Right cardiac atrium (tissue), 5 donors: ENCODE measurements at regions not wholly inside any gene's neighbourhood (a gene's known extent, or its start where the extent isn't known, plus 50 kb on each side); places are given as distances from the start of the nearest gene placed in this dataset.
"Not testable (repeated sequence)": the region's sequence is repeated elsewhere in the genome, so short reads cannot be mapped to it uniquely, and the experiment has no call there.

Source experiments
- ATAC-seq, 2 donors: fragments of 200-7000 bp; cut with Tn5 transposase; one replicate each; pipeline versions ENCODE4 v1.8.0 to v1.9.1; 2020; ENCODE audit warnings: moderate library complexity in 2 of 2, mild to moderate bottlenecking in 1 of 2
- DNase-seq, 3 donors: peaks; one replicate each; pipeline ENCODE4 v3.0.0-alpha.2; 2020
- H3K27ac ChIP-seq: one replicate; pipeline ENCODE4 v1.5.1; 2013; ENCODE audit warnings: mild to moderate bottlenecking, low read length, control low read depth, moderate library complexity
- H3K27me3 ChIP-seq: one replicate; pipeline ENCODE4 v1.6.1; 2013; ENCODE audit not compliant: control insufficient read depth, insufficient read depth
- H3K4me1 ChIP-seq: one replicate; pipeline ENCODE4 v1.6.1; 2013; ENCODE audit warnings: low read length; ENCODE audit not compliant: control insufficient read depth, insufficient read depth
- H3K4me3 ChIP-seq: one replicate; pipeline ENCODE4 v1.5.1; 2013; ENCODE audit warnings: low read length, control low read depth
- H3K9me3 ChIP-seq: one replicate; pipeline ENCODE4 v1.6.1; 2013; ENCODE audit warnings: low read length; ENCODE audit not compliant: control insufficient read depth
- WGBS: extraction: QIAGEN DNeasy Blood & Tissue Kit; methylation state at CpG from one replicate; pipeline ENCODE4 v1.1.7; 2013; 5-methylcytosine and 5-hydroxymethylcytosine counted together
- intact Hi-C, 4 donors: fragments of 100-400 bp; cut with DNase I; formaldehyde crosslinking; loops; one replicate each; pipeline versions ENCODE4 v1.11.0 to v1.14.0; 2022 to 2023
- donor health status: healthy with polysubstance abuse.
- donor health status: DM: no; HTN: yes; CAD: no.
- donor health status: DM: no; HTN: no; CAD: no.
- donor health status: DM: no; HTN: yes; CAD: no; lungs with severe emphysema.
- donor health status: DM: yes; HTN: yes; CAD: no.

DNA sequence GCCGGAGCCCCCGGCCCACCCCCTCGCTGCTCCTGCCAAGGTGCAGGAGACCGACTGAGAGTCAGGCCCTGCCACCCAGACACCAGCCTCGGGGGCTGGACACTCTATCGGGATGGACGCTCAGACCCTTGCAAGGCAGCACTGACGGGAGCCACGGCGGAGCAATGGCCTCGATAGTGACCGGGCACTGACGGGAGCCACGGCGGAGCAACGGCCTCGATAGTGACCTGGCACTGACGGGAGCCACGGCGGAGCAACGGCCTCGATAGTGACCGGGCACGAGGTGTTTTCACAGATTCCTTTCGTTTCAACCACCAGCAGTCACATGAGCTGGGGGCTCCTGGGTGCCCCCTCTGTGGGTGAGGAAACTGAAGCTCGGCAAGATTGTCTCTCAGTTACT lies 123.6 kb upstream of the PPP1R26 start:
- intact Hi-C loops: no loop called here
- ATAC-seq (no peak), DNase-seq (peak in 1 of 3 donors; percentile 42)
- no peak overlapping the region for H3K4me3 ChIP-seq
- H3K9me3 ChIP-seq: no peaks in the 10 kb centered on the region
- no peaks in the 10 kb centered on the region for H3K4me1 ChIP-seq
- H3K27me3 ChIP-seq: no peaks in the 10 kb centered on the region
- H3K27ac ChIP-seq: no peak overlapping the region
- 86% methylated on average over 26 of the region's 26 CpGs for WGBS

DNA sequence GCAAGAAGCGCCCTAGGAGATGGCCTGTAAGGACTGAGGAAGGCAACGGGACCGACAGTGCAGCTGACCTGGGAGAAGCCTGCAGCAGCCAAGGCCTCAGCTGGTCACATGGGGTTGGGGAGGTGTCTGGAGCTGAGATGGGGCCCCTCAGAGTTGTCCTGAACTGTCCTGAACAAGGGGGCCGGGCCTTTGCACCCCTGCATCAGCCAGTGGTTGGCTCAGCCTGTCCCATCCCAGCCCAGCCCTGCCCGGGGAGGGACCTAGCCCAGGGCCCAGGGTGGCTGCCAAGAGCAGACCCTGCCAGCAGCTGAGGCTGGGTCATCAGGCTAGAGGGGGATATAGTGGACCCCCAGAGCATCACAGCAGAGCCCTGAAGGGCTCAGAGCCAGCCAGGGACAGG lies 122.8 kb upstream of the PPP1R26 start:
- H3K4me1 ChIP-seq: no peaks in the 10 kb centered on the region
- DNase-seq: peak in 1 of 3 donors; percentile 48
- ATAC-seq: no peak
- H3K27ac ChIP-seq: no peak overlapping the region
- 76% methylated on average over 5 of the region's 5 CpGs for WGBS
- no peaks in the 10 kb centered on the region for H3K9me3 ChIP-seq
- no peak overlapping the region for H3K4me3 ChIP-seq
- intact Hi-C loops: no loop called here
- no peaks in the 10 kb centered on the region for H3K27me3 ChIP-seq

DNA sequence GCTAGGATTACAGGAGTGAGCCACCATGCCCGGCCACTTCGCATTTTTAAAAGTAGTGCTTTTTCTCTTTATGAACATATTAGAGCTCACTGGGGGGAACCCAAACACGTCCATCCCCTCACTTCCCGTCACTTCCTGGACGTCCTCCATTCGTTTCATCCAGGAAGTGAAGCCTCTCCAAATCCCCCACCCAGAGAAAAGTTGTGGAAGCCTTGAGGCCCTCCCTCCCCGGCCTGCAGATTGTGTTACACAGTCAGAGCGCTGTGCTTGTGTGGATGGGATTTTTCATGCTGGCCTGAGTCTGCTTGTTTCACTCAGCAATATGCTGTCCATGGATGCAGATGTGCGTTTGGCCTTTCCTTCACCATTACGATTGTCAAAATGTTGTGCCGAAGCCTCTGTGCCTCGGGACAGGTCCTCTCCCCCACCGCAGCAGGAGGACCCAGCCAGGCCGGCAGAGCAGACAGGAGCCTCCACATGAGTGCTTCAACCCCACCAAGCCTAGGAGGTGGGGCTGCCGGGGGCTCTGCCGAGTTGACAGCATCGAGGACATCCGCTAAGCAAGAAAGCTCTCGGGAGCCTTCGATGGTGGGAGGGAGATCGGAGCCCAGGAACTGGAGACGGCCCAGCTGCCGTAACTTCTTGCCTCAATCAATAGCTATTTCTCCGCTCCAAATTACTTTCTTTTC lies 121.6 kb upstream of the PPP1R26 start:
- H3K27ac ChIP-seq: no peak overlapping the region
- no peak for ATAC-seq
- H3K4me3 ChIP-seq: no peak overlapping the region
- H3K27me3 ChIP-seq: no peaks in the 10 kb centered on the region
- no peaks in the 10 kb centered on the region for H3K9me3 ChIP-seq
- intact Hi-C loops: no loop called here
- WGBS: 58% methylated on average over 24 of the region's 24 CpGs
- peak in 1 of 3 donors; percentile 30 for DNase-seq
- no peaks in the 10 kb centered on the region for H3K4me1 ChIP-seq

DNA sequence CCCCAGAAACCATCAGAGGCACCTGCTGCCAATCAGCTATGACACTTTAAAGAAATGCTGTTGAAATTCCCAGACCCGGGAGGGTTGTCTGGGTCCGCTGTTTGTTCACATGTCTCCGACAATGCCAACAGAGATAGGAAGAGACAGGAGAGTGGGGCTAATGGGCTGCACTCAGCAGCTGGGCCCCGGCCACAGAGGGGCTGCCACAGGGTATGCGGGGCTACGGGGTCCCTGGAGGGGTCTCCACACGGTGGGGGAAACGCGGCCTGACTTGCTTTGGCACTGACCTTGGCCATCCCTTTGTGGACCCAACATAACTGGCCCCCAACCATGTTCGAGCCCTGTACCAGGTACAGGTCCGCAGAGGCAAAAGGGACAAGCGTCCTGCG lies 121.0 kb upstream of the PPP1R26 start:
- no peaks in the 10 kb centered on the region for H3K27me3 ChIP-seq
- intact Hi-C loops: no loop called here

DNA sequence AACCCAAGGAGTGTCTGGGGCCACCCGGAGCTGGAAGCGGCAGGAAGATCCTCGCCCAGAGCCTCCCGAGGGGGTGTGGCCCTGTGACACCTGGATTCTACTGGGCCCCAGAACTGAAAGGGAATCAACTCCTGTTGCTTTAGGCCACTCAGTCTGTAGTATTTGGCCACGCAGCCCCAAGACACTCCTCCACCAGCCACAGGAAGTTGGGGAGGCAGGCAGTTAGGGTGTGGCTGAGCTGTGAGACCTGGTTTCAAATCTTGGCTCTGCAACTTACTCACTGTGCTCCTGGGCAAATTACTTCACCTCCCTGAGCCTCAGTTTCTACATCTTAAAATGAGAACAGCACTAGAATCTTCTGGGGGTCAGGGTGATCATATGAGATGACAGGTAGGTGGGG lies 119.8 kb upstream of the PPP1R26 start:
- H3K27me3 ChIP-seq: no peaks in the 10 kb centered on the region
- intact Hi-C loops: no loop called here
- H3K27ac ChIP-seq: no peak overlapping the region
- no peak overlapping the region for H3K4me3 ChIP-seq
- H3K9me3 ChIP-seq: no peaks in the 10 kb centered on the region
- no peaks in the 10 kb centered on the region for H3K4me1 ChIP-seq
- no peak for ATAC-seq
- WGBS: 86% methylated on average over 5 of the region's 5 CpGs
- no peak for DNase-seq

More for the DNA sequence above, 121.0 kb upstream of the PPP1R26 start:
- H3K27ac ChIP-seq: no peak overlapping the region
- 81% methylated on average over 13 of the region's 13 CpGs for WGBS
- DNase-seq (peak in 1 of 3 donors; percentile 26), ATAC-seq (no peak)
- H3K4me3 ChIP-seq: no peak overlapping the region
- no peaks in the 10 kb centered on the region for H3K4me1 ChIP-seq
- no peaks in the 10 kb centered on the region for H3K9me3 ChIP-seq

DNA sequence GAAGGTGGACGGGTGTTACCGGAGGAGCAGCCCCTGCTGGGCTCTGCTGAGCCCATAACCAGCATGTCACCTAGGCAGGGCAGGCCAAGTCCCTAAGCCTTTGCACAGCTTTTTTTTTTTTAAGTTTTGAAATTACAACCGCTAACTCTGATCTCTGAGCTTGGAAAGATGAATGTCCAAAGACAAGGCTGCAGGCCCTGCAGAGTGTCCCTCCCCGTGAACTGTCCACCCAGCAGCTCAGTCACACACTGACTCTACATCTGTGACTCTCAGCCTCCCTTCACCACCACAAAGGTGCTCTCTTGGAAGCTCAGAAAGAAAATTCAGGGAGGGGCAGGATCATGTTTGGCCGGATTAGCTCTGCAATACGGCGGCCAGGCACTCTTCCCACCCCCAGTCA lies 119.0 kb upstream of the PPP1R26 start:
- Histone ChIP-seq H3K4me1 (no peaks in the 10 kb centered on the region), H3K27me3 (no peaks in the 10 kb centered on the region), H3K4me3 (no peak overlapping the region), H3K9me3 (no peaks in the 10 kb centered on the region), H3K27ac (no peak overlapping the region)
- 80% methylated on average over 7 of the region's 7 CpGs for WGBS
- ATAC-seq (no peak), DNase-seq (no peak)
- intact Hi-C loops: no loop called here

DNA sequence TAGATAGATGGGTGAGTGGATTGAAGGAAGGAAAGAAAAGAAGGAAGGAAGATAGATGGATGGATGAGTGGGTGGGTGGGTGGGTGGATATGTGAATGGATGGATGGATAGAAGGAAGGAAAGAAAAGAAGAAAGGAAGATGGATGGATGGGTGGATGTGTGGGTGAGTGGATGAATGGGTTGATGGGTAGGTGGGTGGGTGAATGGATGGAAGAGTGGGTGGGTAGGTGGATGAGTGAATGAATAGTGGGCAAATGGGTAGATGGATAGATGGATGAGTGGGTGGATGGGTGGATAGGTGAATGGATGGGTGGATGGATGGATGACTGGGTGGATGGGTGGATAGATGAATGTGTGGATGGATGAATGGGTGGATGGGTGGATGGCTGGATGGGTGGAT lies 117.9 kb upstream of the PPP1R26 start:
- DNase-seq, H3K9me3 ChIP-seq, H3K4me3 ChIP-seq, H3K27ac ChIP-seq, H3K27me3 ChIP-seq, intact Hi-C loops, H3K4me1 ChIP-seq, ATAC-seq: not testable (repeated sequence)

DNA sequence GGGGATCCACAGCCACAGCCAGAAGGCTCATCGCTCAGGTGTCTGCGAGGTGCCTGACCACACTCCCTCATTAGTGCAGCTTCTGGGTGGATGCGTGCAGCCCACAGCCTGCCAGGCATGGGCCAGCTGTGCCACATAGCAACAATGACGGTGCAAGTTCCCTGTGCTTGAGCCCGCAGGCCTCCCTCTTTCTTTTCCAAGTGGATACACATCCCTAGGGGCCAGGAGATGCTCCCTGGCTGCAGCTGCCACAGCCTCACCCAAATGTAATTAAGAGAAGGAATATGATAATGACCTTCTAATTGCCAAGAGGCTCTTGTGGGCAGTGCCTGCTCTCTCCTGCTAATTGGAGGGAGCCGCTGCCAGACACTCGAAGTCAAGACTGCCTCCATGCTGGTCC lies 116.0 kb upstream of the PPP1R26 start:
- DNase-seq: peak in 1 of 3 donors; percentile 9
- Histone ChIP-seq H3K27ac (no peak overlapping the region), H3K9me3 (no peaks in the 10 kb centered on the region), H3K4me3 (no peak overlapping the region), H3K4me1 (no peaks in the 10 kb centered on the region), H3K27me3 (no peaks in the 10 kb centered on the region)
- intact Hi-C loops: no loop called here
- 81% methylated on average over 7 of the region's 7 CpGs for WGBS
- no peak for ATAC-seq

DNA sequence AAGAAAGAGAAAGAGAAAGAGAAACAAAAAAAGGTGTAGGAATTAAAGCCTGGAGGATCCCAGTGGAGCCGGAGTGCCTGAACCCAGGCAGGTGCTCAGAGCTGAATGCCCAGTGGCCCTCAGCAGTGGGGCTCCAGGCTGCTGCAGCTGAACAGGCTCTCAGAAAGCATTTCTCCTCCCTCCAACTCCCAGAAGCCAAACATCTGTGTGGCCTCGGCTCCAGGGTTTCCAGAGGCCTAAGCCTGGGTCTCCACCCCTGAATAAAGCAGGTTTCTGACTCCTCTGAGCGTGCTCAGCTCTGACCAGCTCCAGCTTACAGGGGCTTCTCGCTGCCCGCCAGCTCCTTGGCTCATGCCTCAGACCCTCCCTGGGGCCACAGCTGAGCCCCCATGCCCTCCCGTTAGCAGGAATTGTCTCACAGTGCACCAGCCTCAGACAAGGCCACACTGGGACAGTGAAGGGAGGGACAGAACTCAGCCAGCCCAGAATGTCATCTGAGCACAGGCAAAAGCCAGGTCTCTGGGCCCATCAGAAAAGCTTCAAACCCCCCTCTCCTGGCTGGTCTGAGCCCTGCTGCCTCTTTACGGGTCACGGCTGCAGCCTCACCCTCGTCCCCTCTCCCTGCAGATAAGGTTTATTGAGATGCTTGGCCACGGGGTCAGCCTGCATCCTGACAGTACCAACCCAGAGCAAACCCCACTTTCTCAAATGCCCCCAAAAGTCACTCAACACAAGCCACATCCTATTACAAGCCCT lies 114.4 kb upstream of the PPP1R26 start:
- no peak overlapping the region for H3K27ac ChIP-seq
- no peaks in the 10 kb centered on the region for H3K4me1 ChIP-seq
- 65% methylated on average over 10 of the region's 10 CpGs for WGBS
- no peaks in the 10 kb centered on the region for H3K27me3 ChIP-seq
- no peaks in the 10 kb centered on the region for H3K9me3 ChIP-seq
- H3K4me3 ChIP-seq: no peak overlapping the region
- intact Hi-C loops: no loop called here
- ATAC-seq (no peak), DNase-seq (peak in 1 of 3 donors; percentile 11)

DNA sequence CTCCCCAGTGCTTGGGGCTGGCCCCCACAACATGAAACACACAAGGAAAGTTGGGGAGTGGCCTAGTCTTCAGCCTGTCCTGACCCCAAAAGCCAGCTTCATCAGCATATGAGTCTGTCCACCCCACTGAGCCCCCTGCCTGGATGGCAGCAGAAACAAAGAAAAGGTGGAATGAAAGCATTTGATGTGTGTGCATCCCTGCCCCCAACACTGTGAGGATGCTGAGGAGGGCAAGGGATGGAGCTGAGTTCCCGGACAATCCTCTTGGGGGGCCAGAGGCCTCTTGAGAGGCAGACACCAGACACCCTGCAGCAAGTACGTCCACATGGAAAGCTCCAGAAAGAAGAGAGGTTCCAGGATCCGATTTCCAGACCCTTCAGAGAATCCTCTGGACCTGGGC lies 113.5 kb upstream of the PPP1R26 start:
- no peak overlapping the region for H3K4me3 ChIP-seq
- no peaks in the 10 kb centered on the region for H3K9me3 ChIP-seq
- no peaks in the 10 kb centered on the region for H3K4me1 ChIP-seq
- no peak overlapping the region for H3K27ac ChIP-seq
- no peak for DNase-seq
- H3K27me3 ChIP-seq: no peaks in the 10 kb centered on the region
- WGBS: 68% methylated on average over 3 of the region's 3 CpGs
- ATAC-seq: no peak
- intact Hi-C loops: no loop called here

DNA sequence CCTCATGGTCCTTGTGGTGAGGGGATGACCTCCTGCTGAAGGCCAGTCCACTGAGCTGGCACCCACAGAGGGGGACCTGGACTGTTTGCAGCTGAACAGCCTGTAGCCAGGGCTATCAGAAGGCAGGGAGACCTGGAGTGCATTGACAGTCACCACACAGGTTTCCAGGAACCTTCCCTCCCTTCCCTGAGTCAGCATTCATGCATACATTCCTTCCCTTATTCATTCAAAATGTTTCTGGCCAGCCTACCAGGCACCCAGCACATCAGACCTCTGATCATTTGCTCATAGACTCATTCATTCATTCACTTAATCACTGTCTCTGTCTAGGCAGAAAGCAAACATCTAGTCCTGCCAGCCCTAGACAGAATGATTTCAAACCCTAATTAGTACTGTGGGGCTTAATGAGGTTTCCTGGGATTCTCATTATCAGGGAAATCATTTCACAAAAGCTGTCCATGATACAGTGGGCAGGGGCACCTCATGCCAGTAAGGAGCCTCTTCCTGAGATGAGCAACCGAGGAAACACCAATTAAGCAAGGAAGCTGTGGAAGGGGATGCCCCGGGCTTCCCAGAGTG lies 110.1 kb upstream of the PPP1R26 start:
- Histone ChIP-seq H3K4me1 (no peaks in the 10 kb centered on the region), H3K4me3 (no peak overlapping the region), H3K27ac (no peak overlapping the region), H3K9me3 (no peaks in the 10 kb centered on the region), H3K27me3 (no peaks in the 10 kb centered on the region)
- ATAC-seq (no peak), DNase-seq (no peak)
- intact Hi-C loops: no loop called here
- WGBS: 76% methylated on average over 2 of the region's 2 CpGs
